ENCODE measurements at regions not wholly inside any gene's neighbourhood (a gene's known extent, or its start where the extent isn't known, plus 50 kb on each side); places are given as distances from the start of the nearest gene placed in this dataset.
"Not testable (repeated sequence)": the region's sequence is repeated elsewhere in the genome, so short reads cannot be mapped to it uniquely, and the experiment has no call there.

GRCh38 chrX:3518870-3519269 lies 172.4 kb upstream of the MXRA5 start:
- TF ChIP-seq POLR2A (IDR thresholded peaks at IDR 0.05) (no peak), EP300 (IDR thresholded peaks at IDR 0.05) (no peak)
- TF ChIP-seq, protein P1, sequence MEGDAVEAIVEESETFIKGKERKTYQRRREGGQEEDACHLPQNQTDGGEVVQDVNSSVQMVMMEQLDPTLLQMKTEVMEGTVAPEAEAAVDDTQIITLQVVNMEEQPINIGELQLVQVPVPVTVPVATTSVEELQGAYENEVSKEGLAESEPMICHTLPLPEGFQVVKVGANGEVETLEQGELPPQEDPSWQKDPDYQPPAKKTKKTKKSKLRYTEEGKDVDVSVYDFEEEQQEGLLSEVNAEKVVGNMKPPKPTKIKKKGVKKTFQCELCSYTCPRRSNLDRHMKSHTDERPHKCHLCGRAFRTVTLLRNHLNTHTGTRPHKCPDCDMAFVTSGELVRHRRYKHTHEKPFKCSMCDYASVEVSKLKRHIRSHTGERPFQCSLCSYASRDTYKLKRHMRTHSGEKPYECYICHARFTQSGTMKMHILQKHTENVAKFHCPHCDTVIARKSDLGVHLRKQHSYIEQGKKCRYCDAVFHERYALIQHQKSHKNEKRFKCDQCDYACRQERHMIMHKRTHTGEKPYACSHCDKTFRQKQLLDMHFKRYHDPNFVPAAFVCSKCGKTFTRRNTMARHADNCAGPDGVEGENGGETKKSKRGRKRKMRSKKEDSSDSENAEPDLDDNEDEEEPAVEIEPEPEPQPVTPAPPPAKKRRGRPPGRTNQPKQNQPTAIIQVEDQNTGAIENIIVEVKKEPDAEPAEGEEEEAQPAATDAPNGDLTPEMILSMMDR (IDR thresholded peaks at IDR 0.05) = no peak
- Histone ChIP-seq H3K27ac (no peak overlapping the region), H3K36me3 (no peaks in the 10 kb centered on the region), H3K27me3 (no peaks in the 10 kb centered on the region), H3K4me1 (ENCODE audit: insufficient read depth) (no peaks in the 10 kb centered on the region), H3K9me3 (no peaks in the 10 kb centered on the region), H3K4me3 (no peak overlapping the region)
- peak in 1 of 5 donors; percentile 13 for DNase-seq
- WGBS, 3 donors = 72 to 75% (median 74%) methylated on average over 10 of the region's 10 CpGs
- intact Hi-C loops (cut with DNase I) = no loop called here

GRCh38 chrX:3516051-3516541 lies 169.6 kb upstream of the MXRA5 start:
- Histone ChIP-seq H3K4me1 (ENCODE audit: insufficient read depth) (no peaks in the 10 kb centered on the region), H3K4me3 (no peak overlapping the region), H3K9me3 (no peaks in the 10 kb centered on the region), H3K27ac (no peak overlapping the region), H3K36me3 (no peaks in the 10 kb centered on the region), H3K27me3 (no peaks in the 10 kb centered on the region)
- DNase-seq = no peak
- intact Hi-C loops (cut with DNase I) = no loop called here
- WGBS, 3 donors = 87 to 88% (median 87%) methylated on average over 6 of the region's 6 CpGs
- no peak for TF ChIP-seq POLR2A (IDR thresholded peaks at IDR 0.05)
- TF ChIP-seq EP300 (IDR thresholded peaks at IDR 0.05) = no peak
- TF ChIP-seq, protein P1 (IDR thresholded peaks at IDR 0.05) = no peak

GRCh38 chrX:3514996-3515395 lies 168.5 kb upstream of the MXRA5 start:
- TF ChIP-seq, protein P1 (IDR thresholded peaks at IDR 0.05) = no peak
- TF ChIP-seq EP300 (IDR thresholded peaks at IDR 0.05) = no peak
- TF ChIP-seq POLR2A (IDR thresholded peaks at IDR 0.05) = no peak
- no peak for DNase-seq
- WGBS, 3 donors = 75 to 85% (median 83%) methylated on average over 3 of the region's 3 CpGs
- Histone ChIP-seq H3K4me1 (ENCODE audit: insufficient read depth) (no peaks in the 10 kb centered on the region), H3K27ac (no peak overlapping the region), H3K4me3 (no peak overlapping the region), H3K9me3 (no peaks in the 10 kb centered on the region), H3K27me3 (no peaks in the 10 kb centered on the region), H3K36me3 (no peaks in the 10 kb centered on the region)
- intact Hi-C loops (cut with DNase I) = no loop called here

GRCh38 chrX:3512150-3512549 lies 165.7 kb upstream of the MXRA5 start:
- DNase-seq; H3K27ac ChIP-seq; H3K27me3 ChIP-seq; intact Hi-C loops (cut with DNase I); H3K4me3 ChIP-seq; H3K4me1 ChIP-seq (ENCODE audit: insufficient read depth); H3K36me3 ChIP-seq; H3K9me3 ChIP-seq: not testable (repeated sequence)
- 37 to 45% (median 38%) methylated on average over 10 of the region's 10 CpGs for WGBS, 3 donors

GRCh38 chrX:3509934-3510333 lies 163.5 kb upstream of the MXRA5 start:
- TF ChIP-seq POLR2A (IDR thresholded peaks at IDR 0.05) (no peak), EP300 (IDR thresholded peaks at IDR 0.05) (no peak)
- TF ChIP-seq, protein P1 (IDR thresholded peaks at IDR 0.05) = no peak
- intact Hi-C loops (cut with DNase I) = no loop called here
- DNase-seq = no peak
- H3K9me3 ChIP-seq = no peaks in the 10 kb centered on the region
- WGBS, 3 donors = 55 to 68% (median 56%) methylated on average over 4 of the region's 4 CpGs
- H3K4me3 ChIP-seq = no peak overlapping the region
- H3K4me1 ChIP-seq (ENCODE audit: insufficient read depth) = no peaks in the 10 kb centered on the region
- no peak overlapping the region for H3K27ac ChIP-seq
- H3K36me3 ChIP-seq = no peaks in the 10 kb centered on the region
- H3K27me3 ChIP-seq = no peaks in the 10 kb centered on the region
